ENCODE measurements at regions not wholly inside any gene's neighbourhood (a gene's known extent, or its start where the extent isn't known, plus 50 kb on each side); places are given as distances from the start of the nearest gene placed in this dataset.

GRCh38 chr7:21253740-21254687 is 173.9 kb upstream of the SP4 start:
- peak; percentile 37 for DNase-seq

DNA sequence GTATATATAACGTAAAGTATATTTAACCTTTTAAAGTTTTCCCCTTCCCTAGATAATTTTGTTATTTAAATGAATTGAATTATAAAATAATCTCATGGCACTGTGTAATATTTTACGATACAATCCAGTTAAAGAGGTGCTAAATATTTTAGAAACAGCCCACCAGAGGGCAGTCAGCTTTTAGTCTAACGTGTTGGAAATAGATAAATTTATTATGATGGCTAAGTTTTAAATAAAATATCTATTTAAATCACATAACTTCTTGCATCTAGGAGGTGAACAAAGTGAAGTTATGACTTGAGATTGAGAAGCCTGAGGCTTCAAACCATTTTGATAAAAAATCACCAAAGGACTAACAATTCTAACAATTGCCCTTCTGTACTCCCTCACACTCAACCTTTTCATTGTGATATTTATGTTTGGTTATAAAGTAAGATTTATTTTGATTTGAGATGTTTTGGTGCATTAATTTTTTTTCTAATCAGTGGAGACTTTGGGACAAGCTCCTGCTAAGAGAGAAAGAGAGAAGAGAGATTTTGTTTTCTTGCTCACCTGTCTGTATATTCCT is 171.5 kb upstream of the SP4 start:
- DNase-seq, result peak; percentile 5

GRCh38 chr7:21260939-21261338 is 166.9 kb upstream of the SP4 start:
- DNase-seq, result no peak

GRCh38 chr7:21261627-21262594 is 166.0 kb upstream of the SP4 start:
- no peak for DNase-seq

- no peak for DNase-seq
Observed at GRCh38 chr7:21269021-21269420, 158.9 kb upstream of the SP4 start.

- no peak for DNase-seq
Observed at GRCh38 chr7:21276471-21277035, 151.3 kb upstream of the SP4 start.

DNA sequence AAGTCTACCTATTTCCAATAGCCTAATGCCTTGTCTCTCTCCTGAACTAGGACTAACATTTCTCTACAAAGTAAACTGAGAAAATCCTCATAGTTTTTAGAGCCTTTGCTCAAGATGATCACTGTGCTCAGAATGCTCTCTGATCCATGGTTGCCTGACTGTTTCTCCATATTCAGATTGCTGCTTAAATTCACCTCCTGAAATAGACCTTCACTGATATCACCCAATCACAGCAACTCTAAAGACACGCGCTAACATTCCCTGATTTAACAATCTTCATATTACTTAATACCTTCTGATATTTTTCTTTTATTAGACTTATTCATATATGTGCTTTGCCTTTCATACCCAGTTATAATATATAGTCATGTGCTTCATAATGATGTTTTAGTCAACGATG is 148.9 kb upstream of the SP4 start:
- DNase-seq, result no peak

DNA sequence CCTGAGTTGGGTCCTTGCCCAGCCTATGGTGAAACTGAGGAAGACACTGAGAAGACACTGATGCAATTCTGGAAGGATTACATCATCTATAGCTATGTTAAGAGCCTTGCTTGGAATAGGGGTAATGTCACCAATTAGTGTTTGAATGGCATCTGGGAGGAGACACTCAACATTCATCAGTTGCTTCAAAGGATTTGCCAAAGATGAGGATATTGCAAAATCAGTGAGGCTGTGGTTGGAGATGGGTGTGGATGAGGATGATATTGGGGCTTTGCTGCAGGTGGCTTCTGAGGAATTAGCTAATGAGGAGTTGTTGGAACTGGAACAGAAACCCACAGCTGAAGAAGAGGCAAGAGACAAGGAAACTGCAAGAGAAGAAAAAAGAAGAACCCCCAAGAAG is 146.7 kb upstream of the SP4 start:
- DNase-seq, result no peak

GRCh38 chr7:21293771-21294170 is 134.1 kb upstream of the SP4 start:
- no peak for DNase-seq

DNA sequence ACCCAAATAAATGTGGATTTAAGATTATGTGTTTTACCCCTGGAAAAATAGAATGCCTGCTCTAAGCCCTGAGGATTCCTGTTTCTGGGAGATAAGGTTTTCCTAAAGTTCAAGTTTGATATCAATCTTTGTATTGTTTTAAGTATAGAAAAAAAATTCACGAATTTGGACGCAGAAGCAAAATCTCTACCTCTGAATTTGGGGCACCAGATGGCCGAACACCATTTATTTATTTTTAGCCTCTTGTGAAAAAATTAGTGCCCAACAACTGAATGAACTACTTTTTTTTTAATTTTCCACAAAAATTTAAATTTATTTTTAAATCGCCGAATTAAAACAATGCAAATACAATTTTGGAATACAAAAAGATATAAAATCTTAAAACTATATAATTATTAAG is 128.1 kb upstream of the SP4 start:
- DNase-seq, result no peak

GRCh38 chr7:21300692-21301091 is 127.2 kb upstream of the SP4 start:
- no peak for DNase-seq

GRCh38 chr7:21304808-21305375 is 123.0 kb upstream of the SP4 start:
- DNase-seq, result no peak

GRCh38 chr7:21305455-21306235 is 122.2 kb upstream of the SP4 start:
- no peak for DNase-seq

DNA sequence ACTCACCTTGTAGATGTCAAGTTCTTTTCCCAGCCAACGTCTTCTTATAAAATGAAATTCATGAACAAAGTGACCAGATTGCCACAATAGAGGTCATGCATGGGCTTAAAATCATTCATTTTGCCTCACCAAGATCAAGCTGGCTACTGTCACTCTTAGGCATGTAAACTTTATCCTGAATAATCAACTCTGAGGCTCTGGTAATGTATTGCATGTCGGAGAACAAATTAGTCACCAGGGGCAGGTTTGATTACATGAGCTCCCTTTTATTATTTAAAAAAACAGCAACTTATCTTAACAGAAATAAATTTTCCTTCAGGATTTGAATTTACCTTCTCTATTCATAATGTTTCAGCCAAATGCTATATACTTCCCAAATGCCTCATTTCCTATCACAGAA is 112.9 kb upstream of the SP4 start:
- DNase-seq, result no peak

GRCh38 chr7:21317966-21318915 is 109.6 kb upstream of the SP4 start:
- no peak for DNase-seq

DNA sequence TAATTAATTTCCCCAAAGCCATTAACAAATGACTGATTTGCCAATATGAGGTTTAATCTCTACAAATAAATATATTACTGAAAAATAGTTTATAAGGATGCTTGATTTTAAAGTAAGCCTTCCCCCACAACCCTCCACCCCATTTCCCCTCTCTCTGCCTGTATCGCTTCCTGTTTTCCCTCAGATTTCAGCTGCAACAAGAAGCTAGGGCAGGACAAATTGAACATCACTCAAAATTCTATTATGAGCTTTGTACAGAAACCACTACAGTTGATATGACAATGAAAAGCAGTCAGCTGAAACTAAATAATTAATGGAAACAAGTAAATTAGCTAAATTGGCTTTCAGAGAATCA is 109.0 kb upstream of the SP4 start:
- DNase-seq, result no peak

DNA sequence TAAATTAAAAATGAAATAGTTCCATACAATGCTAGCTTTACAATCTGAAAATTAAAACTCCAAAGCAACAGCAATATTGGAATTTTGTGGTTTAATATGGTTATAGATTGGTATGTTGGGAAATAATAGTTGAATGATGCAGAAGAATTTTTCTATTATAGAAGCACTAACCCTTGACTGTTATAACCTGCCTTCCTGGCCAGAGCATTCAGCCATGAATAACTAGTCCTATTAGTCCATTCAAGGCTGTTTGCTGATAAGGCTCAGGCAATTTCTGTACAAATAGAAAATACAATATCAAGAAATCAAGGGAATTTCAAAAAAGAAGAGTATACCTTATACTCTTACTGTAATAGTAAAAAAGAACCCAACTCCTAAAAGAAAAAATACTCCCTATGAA is 101.6 kb upstream of the SP4 start:
- DNase-seq, result no peak

DNA sequence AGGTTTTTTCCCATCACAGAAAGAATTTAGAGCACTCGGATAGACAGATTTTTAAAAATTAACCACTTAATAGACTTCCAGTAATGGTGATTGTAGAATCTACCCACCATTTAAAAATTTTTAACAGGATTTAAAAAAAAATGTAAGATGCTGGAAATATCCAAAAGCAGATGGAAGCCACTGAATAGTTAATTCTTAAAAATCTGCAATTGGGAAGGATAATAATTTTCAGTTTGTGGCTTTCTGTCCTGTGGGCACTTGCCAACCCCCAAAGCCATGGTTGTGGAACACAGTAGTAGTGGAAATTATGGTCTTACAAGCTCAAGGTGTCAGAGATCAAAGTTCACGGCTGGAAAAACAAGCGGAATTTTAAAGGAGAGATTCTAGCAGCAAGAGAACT is 101.0 kb upstream of the SP4 start:
- DNase-seq, result no peak

GRCh38 chr7:21327422-21328409 is 100.2 kb upstream of the SP4 start:
- no peak for DNase-seq
